Sigmoid colon (tissue), 6 donors: ENCODE measurements at regions not wholly inside any gene's neighbourhood (a gene's known extent, or its start where the extent isn't known, plus 50 kb on each side); places are given as distances from the start of the nearest gene placed in this dataset.

ENCODE experiments used
- DNase-seq: peaks from one replicate; pipeline ENCODE4 v3.0.0-alpha.2; 2019
- H3K27ac ChIP-seq, 4 donors: fragments of 200-600 bp; sonication (generic); one replicate each; pipeline ENCODE4 v1.5.1; 2016 to 2019; ENCODE audit warnings: mild to moderate bottlenecking in 1 of 4
- H3K27me3 ChIP-seq, 3 donors: fragments of 200-600 bp; sonication (generic); one replicate each; pipeline ENCODE4 v1.5.1; 2019; ENCODE audit warnings: mild to moderate bottlenecking in 1 of 3
- H3K36me3 ChIP-seq, 4 donors: fragments of 200-600 bp; sonication (generic); one replicate each; pipeline ENCODE4 v1.5.1; 2016 to 2019
- H3K4me1 ChIP-seq, 4 donors: fragments of 200-600 bp; sonication (generic); one replicate each; pipeline ENCODE4 v1.5.1; 2017 to 2019
- H3K4me3 ChIP-seq, 4 donors: fragments of 200-600 bp; sonication (generic); one replicate each; pipeline ENCODE4 v1.5.1; 2017 to 2019; ENCODE audit warnings: mild to moderate bottlenecking in 2 of 4, moderate library complexity in 1 of 4
- H3K9me3 ChIP-seq, 4 donors: fragments of 200-600 bp in 3 of 4; sonication (generic) in 3 of 4; one replicate each; pipeline versions ENCODE4 v1.5.1 to v1.6.1; 2013 to 2019
- EP300 ChIP-seq, 4 donors: sonication (generic); formaldehyde crosslinking; IDR thresholded peaks; one replicate each; pipeline ENCODE4 v1.6.1; 2017; ENCODE audit warnings: antibody characterized with exemption in 4 of 4
- POLR2A ChIP-seq, 2 donors: fragments of 450-650 bp; IDR thresholded peaks; one replicate each; pipeline ENCODE4 v1.6.1; 2016; ENCODE audit warnings: antibody characterized with exemption in 2 of 2, mild to moderate bottlenecking in 2 of 2, moderate library complexity in 2 of 2
- POLR2AphosphoS5 ChIP-seq, 4 donors: sonication (generic); formaldehyde crosslinking; IDR thresholded peaks; one replicate each; pipeline ENCODE4 v1.6.1; 2017; ENCODE audit warnings: antibody characterized with exemption in 4 of 4
- WGBS, 2 donors: extraction: QIAGEN DNeasy Blood & Tissue Kit; methylation state at CpG; one replicate each; pipeline ENCODE4 v1.1.7; 2013; 5-methylcytosine and 5-hydroxymethylcytosine counted together
- intact Hi-C: fragments of 100-400 bp; cut with DNase I; formaldehyde crosslinking; loops from one replicate; pipeline ENCODE4 v1.15.1; 2023
- TF ChIP-seq, protein P1 (sequence below), 4 experiments: fragments of 450-650 bp in 3 of 4; fragments of 200-600 bp in 1 of 4; IDR thresholded peaks; one replicate each; pipeline ENCODE4 v1.5.1; 2016 to 2019; ENCODE audit warnings: antibody characterized with exemption in 4 of 4, mild to moderate bottlenecking in 3 of 4, moderate library complexity in 2 of 4
- donor health status: healthy with polysubstance abuse.
- donor health status: healthy.

DNA sequence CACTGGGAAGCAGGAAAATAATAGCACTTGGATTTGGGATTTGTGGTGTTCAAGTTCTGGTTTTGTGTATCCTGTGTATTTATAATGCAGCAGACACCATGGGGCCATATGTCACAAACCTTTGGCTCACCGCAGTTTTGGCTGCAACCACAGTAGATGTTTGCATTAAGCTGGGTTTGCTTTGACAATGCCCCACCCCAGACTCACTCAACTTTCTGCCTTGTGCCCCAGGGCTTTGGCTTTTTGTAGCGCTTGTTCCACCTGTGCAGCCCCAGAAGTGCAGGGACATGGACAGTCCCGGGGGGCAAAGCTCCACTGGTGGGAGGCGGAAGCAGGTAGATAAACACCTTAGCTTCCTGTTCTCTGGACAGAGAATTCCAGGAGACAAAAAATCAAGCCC is 446.9 kb downstream of the MED13L start:
- Histone ChIP-seq H3K4me3 (no peak overlapping the region), H3K27me3 (no peaks in the 10 kb centered on the region), H3K9me3 (no peaks in the 10 kb centered on the region), H3K4me1 (peaks cover 0 to 4% (median 0%) of the 10 kb centered on the region in 4 donors), H3K27ac (no peak overlapping the region), H3K36me3 (no peaks in the 10 kb centered on the region)
- no peak for DNase-seq
- TF ChIP-seq POLR2A (IDR thresholded peaks at IDR 0.05) (no peak), POLR2AphosphoS5 (IDR thresholded peaks at IDR 0.05) (no peak), EP300 (IDR thresholded peaks at IDR 0.05) (no peak)
- TF ChIP-seq, protein P1, sequence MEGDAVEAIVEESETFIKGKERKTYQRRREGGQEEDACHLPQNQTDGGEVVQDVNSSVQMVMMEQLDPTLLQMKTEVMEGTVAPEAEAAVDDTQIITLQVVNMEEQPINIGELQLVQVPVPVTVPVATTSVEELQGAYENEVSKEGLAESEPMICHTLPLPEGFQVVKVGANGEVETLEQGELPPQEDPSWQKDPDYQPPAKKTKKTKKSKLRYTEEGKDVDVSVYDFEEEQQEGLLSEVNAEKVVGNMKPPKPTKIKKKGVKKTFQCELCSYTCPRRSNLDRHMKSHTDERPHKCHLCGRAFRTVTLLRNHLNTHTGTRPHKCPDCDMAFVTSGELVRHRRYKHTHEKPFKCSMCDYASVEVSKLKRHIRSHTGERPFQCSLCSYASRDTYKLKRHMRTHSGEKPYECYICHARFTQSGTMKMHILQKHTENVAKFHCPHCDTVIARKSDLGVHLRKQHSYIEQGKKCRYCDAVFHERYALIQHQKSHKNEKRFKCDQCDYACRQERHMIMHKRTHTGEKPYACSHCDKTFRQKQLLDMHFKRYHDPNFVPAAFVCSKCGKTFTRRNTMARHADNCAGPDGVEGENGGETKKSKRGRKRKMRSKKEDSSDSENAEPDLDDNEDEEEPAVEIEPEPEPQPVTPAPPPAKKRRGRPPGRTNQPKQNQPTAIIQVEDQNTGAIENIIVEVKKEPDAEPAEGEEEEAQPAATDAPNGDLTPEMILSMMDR (IDR thresholded peaks at IDR 0.05), result no peak
- intact Hi-C loops, result no loop called here
- WGBS, 2 donors, result 36 to 78% methylated on average over 4 of the region's 4 CpGs

DNA sequence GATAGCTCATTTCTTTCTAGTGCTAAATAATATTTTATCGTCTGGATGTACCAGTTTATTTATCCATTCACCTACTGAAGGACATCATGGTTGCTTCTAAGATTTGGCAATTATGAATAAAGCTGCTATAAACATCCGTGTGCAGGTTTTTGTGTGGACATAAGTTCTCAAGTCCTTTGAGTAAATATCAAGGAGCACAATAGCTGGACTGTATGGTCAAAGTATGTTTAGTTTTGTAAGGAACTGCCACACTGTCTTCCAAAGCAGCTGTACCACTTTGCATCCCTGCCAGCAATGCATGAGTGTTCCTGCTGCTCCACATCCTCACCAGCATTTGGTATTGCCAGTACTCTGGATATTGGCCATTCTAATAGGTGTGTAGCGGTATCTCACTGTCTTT is 447.4 kb downstream of the MED13L start:
- DNase-seq, result no peak
- TF ChIP-seq EP300 (IDR thresholded peaks at IDR 0.05), result no peak
- no peak for TF ChIP-seq POLR2A (IDR thresholded peaks at IDR 0.05)
- TF ChIP-seq, protein P1 (IDR thresholded peaks at IDR 0.05), result no peak
- no peak for TF ChIP-seq POLR2AphosphoS5 (IDR thresholded peaks at IDR 0.05)
- Histone ChIP-seq H3K27ac (no peak overlapping the region), H3K27me3 (no peaks in the 10 kb centered on the region), H3K36me3 (no peaks in the 10 kb centered on the region), H3K9me3 (peaks cover 0 to 4% (median 0%) of the 10 kb centered on the region in 4 donors), H3K4me3 (no peak overlapping the region), H3K4me1 (no peaks in the 10 kb centered on the region)
- intact Hi-C loops, result no loop called here
- WGBS, 2 donors, result 51 to 71% methylated on average over 3 of the region's 3 CpGs

GRCh38 chr12:115828168-115828567 is 449.3 kb downstream of the MED13L start:
- intact Hi-C loops, result no loop called here
- TF ChIP-seq POLR2A (IDR thresholded peaks at IDR 0.05), result no peak
- no peak for TF ChIP-seq POLR2AphosphoS5 (IDR thresholded peaks at IDR 0.05)
- TF ChIP-seq, protein P1 (IDR thresholded peaks at IDR 0.05), result no peak
- TF ChIP-seq EP300 (IDR thresholded peaks at IDR 0.05), result no peak
- Histone ChIP-seq H3K9me3 (peaks cover 0 to 7% (median 0%) of the 10 kb centered on the region in 4 donors), H3K4me1 (no peaks in the 10 kb centered on the region), H3K27ac (no peak overlapping the region), H3K36me3 (no peaks in the 10 kb centered on the region), H3K4me3 (no peak overlapping the region), H3K27me3 (no peaks in the 10 kb centered on the region)
- no peak for DNase-seq
- WGBS, 2 donors, result 83 to 89% methylated on average over 4 of the region's 4 CpGs

GRCh38 chr12:115824936-115825602 is 452.4 kb downstream of the MED13L start:
- peaks cover 0 to 7% (median 0%) of the 10 kb centered on the region in 4 donors for H3K9me3 ChIP-seq
- peaks cover 0 to 7% (median 0%) of the 10 kb centered on the region in 3 donors for H3K27me3 ChIP-seq
- no peak for DNase-seq
- no peaks in the 10 kb centered on the region for H3K36me3 ChIP-seq
- no peaks in the 10 kb centered on the region for H3K4me1 ChIP-seq
- 86 to 90% methylated on average over 4 of the region's 4 CpGs for WGBS, 2 donors
- TF ChIP-seq POLR2AphosphoS5 (IDR thresholded peaks at IDR 0.05), result no peak
- no peak overlapping the region for H3K27ac ChIP-seq
- H3K4me3 ChIP-seq, result no peak overlapping the region
- intact Hi-C loops, result no loop called here

DNA sequence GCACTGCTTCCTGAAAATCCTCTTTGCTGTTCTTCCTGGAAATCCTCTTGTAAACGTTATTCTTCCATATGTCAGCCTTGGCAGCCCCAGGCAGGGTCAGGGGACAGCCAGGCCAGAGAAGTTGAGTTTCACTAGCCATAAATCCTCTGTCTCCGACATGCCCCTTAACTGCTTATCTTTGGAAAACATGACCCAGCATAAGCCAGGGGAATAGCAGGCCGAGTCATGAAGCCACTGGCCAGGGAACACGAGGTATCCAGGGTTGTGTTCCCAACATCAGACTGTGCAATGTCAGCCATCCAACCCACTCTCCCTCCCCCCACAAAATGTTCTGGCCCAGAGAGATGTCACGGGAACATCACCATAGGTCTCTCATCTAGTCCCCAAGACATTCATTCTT is 453.9 kb downstream of the MED13L start:
- Histone ChIP-seq H3K4me3 (no peak overlapping the region), H3K9me3 (peaks cover 0 to 7% (median 0%) of the 10 kb centered on the region in 4 donors), H3K36me3 (no peaks in the 10 kb centered on the region), H3K4me1 (no peaks in the 10 kb centered on the region), H3K27ac (no peak overlapping the region), H3K27me3 (peaks cover 0 to 10% (median 0%) of the 10 kb centered on the region in 3 donors)
- TF ChIP-seq EP300 (IDR thresholded peaks at IDR 0.05) (no peak), POLR2AphosphoS5 (IDR thresholded peaks at IDR 0.05) (peak in 1 of 4 donors; percentile 7)
- intact Hi-C loops, result no loop called here
- 39 to 70% methylated on average over 5 of the region's 5 CpGs for WGBS, 2 donors
- no peak for DNase-seq

DNA sequence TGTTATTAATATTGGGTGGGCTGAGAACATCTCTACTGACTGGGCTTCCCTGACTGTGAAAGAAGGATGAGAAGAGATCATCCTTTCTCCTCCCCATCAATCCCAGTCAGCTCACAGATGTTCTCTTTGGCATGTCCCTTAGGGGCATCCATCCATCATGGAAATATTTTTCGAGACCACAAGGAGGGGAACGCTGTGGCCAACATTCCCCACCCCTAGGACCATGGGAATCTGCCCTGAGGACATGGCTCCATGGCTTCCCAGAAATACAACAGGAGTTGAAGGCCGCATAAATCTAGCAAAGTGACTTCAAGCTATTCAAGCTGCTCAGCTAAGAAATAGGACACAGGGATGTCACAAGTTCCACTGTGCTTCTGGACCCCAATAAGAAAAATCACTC is 456.8 kb downstream of the MED13L start:
- H3K4me3 ChIP-seq, result no peak overlapping the region
- H3K36me3 ChIP-seq, result no peaks in the 10 kb centered on the region
- peaks cover 0 to 7% (median 0%) of the 10 kb centered on the region in 4 donors for H3K9me3 ChIP-seq
- intact Hi-C loops, result no loop called here
- 76 to 92% methylated on average over 3 of the region's 3 CpGs for WGBS, 2 donors
- no peak for DNase-seq
- H3K27ac ChIP-seq, result no peak overlapping the region
- peaks cover 0 to 10% (median 0%) of the 10 kb centered on the region in 3 donors for H3K27me3 ChIP-seq
- H3K4me1 ChIP-seq, result no peaks in the 10 kb centered on the region
- TF ChIP-seq EP300 (IDR thresholded peaks at IDR 0.05), result no peak
- TF ChIP-seq, protein P1 (IDR thresholded peaks at IDR 0.05), result no peak
- no peak for TF ChIP-seq POLR2A (IDR thresholded peaks at IDR 0.05)
- no peak for TF ChIP-seq POLR2AphosphoS5 (IDR thresholded peaks at IDR 0.05)
